GM18508 (cell line): ENCODE measurements at regions not wholly inside any gene's neighbourhood (a gene's known extent, or its start where the extent isn't known, plus 50 kb on each side); places are given as distances from the start of the nearest gene placed in this dataset.

Experiments
- ATAC-seq: cut with Tn5 transposase; IDR thresholded peaks from one replicate; pipeline ENCODE4 v1.9.1; 2021; ENCODE audit warnings: moderate number of reproducible peaks; ENCODE audit not compliant: insufficient read depth, unreplicated experiment

- no peak for ATAC-seq
These were observed 56.1 kb upstream of the TOX3 start for GRCh38 chr16:52603015-52603414.

GRCh38 chr16:52597772-52598483 is 51.0 kb upstream of the TOX3 start:
- no peak for ATAC-seq

GRCh38 chr16:52597073-52597771 is 50.3 kb upstream of the TOX3 start:
- no peak for ATAC-seq
